Activated T-helper 1 cell treated with anti-CD3 and anti-CD28 coated beads, Interleukin-2, amount 50 U/mL, for 16 hours (primary cell): ENCODE measurements at regions not wholly inside any gene's neighbourhood (a gene's known extent, or its start where the extent isn't known, plus 50 kb on each side); places are given as distances from the start of the nearest gene placed in this dataset.

Experiments used
- DNase-seq, 2 donors: peaks; one replicate each; pipeline ENCODE4 v3.0.0-alpha.2; 2020; ENCODE audit warnings: low read depth in 1 of 2, low spot score in 1 of 2

GRCh38 chr1:185515696-185516095, 198.7 kb upstream of the IVNS1ABP start:
- no peak for DNase-seq

GRCh38 chr1:185514311-185514710, 197.3 kb upstream of the IVNS1ABP start:
- no peak for DNase-seq

- no peak for DNase-seq
Measured at GRCh38 chr1:185512442-185512841, 195.4 kb upstream of the IVNS1ABP start.

GRCh38 chr1:185501099-185501498, 184.1 kb upstream of the IVNS1ABP start:
- DNase-seq: no peak

GRCh38 chr1:185500001-185500626, 183.1 kb upstream of the IVNS1ABP start:
- no peak for DNase-seq

GRCh38 chr1:185498207-185498606, 181.2 kb upstream of the IVNS1ABP start:
- DNase-seq: no peak

GRCh38 chr1:185497177-185497576, 180.1 kb upstream of the IVNS1ABP start:
- DNase-seq: no peak

GRCh38 chr1:185495898-185496297, 178.9 kb upstream of the IVNS1ABP start:
- no peak for DNase-seq

GRCh38 chr1:185495007-185495406, 178.0 kb upstream of the IVNS1ABP start:
- no peak for DNase-seq

GRCh38 chr1:185492089-185492825, 175.2 kb upstream of the IVNS1ABP start:
- no peak for DNase-seq

- DNase-seq: no peak
Measured at GRCh38 chr1:185491604-185492003, 174.6 kb upstream of the IVNS1ABP start.

- no peak for DNase-seq
Measured at GRCh38 chr1:185490924-185491323, 173.9 kb upstream of the IVNS1ABP start.

- DNase-seq: no peak
Measured at GRCh38 chr1:185489406-185489805, 172.4 kb upstream of the IVNS1ABP start.

- DNase-seq: no peak
Measured at GRCh38 chr1:185488808-185489207, 171.8 kb upstream of the IVNS1ABP start.

- no peak for DNase-seq
Measured at GRCh38 chr1:185487936-185488335, 170.9 kb upstream of the IVNS1ABP start.

GRCh38 chr1:185487026-185487425, 170.0 kb upstream of the IVNS1ABP start:
- DNase-seq: no peak

GRCh38 chr1:185486346-185486745, 169.3 kb upstream of the IVNS1ABP start:
- DNase-seq: no peak

- DNase-seq: no peak
Measured at GRCh38 chr1:185483664-185484450, 166.8 kb upstream of the IVNS1ABP start.

GRCh38 chr1:185483217-185483616, 166.2 kb upstream of the IVNS1ABP start:
- DNase-seq: no peak

- no peak for DNase-seq
Measured at GRCh38 chr1:185480545-185480944, 163.5 kb upstream of the IVNS1ABP start.

- no peak for DNase-seq
Measured at GRCh38 chr1:185479796-185480195, 162.8 kb upstream of the IVNS1ABP start.

GRCh38 chr1:185478877-185479276, 161.8 kb upstream of the IVNS1ABP start:
- DNase-seq: no peak
